HG02884 (cell line): ENCODE measurements at regions not wholly inside any gene's neighbourhood (a gene's known extent, or its start where the extent isn't known, plus 50 kb on each side); places are given as distances from the start of the nearest gene placed in this dataset.
"Not testable (repeated sequence)": the region's sequence is repeated elsewhere in the genome, so short reads cannot be mapped to it uniquely, and the experiment has no call there.

Experiments
- ATAC-seq: cut with Tn5 transposase; IDR thresholded peaks from one replicate; pipeline ENCODE4 v1.9.1; 2021; ENCODE audit warnings: mild to moderate bottlenecking, moderate library complexity; ENCODE audit not compliant: unreplicated experiment

- no peak for ATAC-seq
Observed at GRCh38 chr7:9680713-9681112, 1247.3 kb downstream of the NXPH1 start.

- no peak for ATAC-seq
Observed at GRCh38 chr7:9681284-9681683, 1247.9 kb downstream of the NXPH1 start.

- no peak for ATAC-seq
Observed at GRCh38 chr7:9691286-9691685, 1257.9 kb downstream of the NXPH1 start.

GRCh38 chr7:9698375-9698774 lies 1265.0 kb downstream of the NXPH1 start:
- ATAC-seq, result no peak

DNA sequence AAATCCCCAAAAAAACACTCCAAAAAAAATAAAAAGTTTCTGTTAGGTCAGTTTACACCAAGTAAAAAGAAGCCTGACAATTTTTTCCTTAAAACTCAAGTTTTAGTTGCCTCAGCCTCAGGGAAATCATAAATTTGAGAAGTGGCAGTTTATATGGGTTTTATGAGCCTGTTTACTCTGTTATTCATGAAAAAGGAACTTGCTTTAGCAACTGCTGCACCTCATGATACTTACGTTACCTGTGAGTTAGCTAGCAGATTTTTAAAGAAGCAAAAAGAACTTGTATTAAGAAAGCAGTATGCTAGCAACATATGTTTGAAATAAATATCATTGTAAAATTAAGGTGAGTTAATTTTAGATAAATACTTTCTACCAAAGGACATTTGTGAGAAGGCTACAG lies 1264.5 kb upstream of the PHF14 start:
- no peak for ATAC-seq

- no peak for ATAC-seq
Observed at GRCh38 chr7:9711259-9711918, 1262.3 kb upstream of the PHF14 start.

GRCh38 chr7:9718071-9718661 lies 1255.5 kb upstream of the PHF14 start:
- no peak for ATAC-seq

GRCh38 chr7:9719303-9719702 lies 1254.4 kb upstream of the PHF14 start:
- ATAC-seq, result no peak

GRCh38 chr7:9719721-9720120 lies 1254.0 kb upstream of the PHF14 start:
- no peak for ATAC-seq

- ATAC-seq, result not testable (repeated sequence)
Observed at GRCh38 chr7:9725940-9726663, 1247.6 kb upstream of the PHF14 start.

- ATAC-seq, result not testable (repeated sequence)
Observed at GRCh38 chr7:9726811-9727210, 1246.9 kb upstream of the PHF14 start.

- ATAC-seq, result not testable (repeated sequence)
Observed at GRCh38 chr7:9727467-9727869, 1246.2 kb upstream of the PHF14 start.

DNA sequence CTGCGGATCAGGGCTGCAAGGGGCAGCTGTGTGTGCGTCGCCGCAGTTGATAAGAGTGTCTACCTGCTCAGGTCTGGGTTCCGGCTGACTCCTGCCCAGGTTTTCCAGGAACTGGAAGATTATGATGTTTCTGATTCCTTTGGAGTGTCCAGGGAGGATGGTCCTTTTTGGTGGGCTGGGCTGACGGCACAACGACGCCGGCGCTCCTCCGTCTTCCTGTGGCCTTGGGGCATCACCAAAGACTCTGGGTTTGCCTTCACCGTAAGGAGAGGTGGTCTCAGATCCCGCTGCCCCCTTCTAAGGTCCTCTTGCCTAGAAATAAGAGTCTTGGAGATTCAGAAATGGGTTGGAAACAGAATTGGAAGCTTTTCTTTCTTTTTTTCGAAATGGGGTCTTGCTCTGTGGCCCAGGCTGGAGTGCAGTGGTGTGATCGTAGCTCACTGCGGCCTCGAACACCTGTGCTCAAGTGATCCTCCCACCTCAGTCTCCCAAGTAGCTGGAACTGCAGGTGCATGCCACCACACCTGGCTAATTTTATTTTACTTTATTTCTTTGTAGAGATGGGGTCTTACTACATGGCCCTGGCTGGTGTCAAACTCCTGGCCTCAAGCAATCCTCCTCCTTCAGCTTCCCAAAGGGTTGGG lies 1245.5 kb upstream of the PHF14 start:
- not testable (repeated sequence) for ATAC-seq

DNA sequence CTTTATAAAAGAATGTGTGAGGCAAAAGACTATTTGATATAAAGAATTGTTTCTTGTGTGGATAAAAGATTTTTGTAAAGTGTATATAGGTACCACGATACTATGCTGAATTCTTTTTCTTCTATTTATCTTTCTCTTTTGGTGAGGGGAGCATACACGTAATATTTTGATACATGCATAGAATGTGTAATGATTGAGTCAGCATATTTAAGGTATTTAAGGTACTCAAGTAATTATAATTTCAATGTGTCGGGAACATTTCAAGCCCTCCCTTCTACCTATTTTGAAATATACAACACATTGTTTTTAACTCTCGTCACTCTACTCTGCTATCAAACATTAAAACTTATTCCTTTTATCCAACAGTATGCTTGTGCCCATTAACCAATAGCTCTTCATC lies 1221.6 kb upstream of the PHF14 start:
- no peak for ATAC-seq

GRCh38 chr7:9761224-9761623 lies 1212.4 kb upstream of the PHF14 start:
- no peak for ATAC-seq

- ATAC-seq, result no peak
Observed at GRCh38 chr7:9776900-9777299, 1196.8 kb upstream of the PHF14 start.

- ATAC-seq, result no peak
Observed at GRCh38 chr7:9778367-9778766, 1195.3 kb upstream of the PHF14 start.

DNA sequence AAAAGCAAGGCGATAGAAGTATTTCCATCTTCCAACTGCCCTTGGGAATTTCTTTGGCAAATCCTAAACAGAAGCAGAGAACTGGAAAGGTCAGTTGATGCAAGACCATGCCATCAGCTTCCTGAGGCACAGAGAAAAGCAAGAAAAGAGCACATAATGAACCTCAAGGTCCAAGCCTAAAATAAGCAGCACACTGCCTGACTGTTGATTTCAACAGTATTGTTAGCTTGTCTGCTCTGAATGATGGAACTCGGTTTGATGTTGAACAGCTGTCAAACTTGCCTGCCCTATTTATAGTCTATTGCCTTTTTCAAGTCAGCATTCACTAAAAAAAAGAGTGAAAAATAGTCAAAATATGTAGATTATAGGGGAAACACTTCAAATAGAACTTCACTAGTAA lies 1192.0 kb upstream of the PHF14 start:
- ATAC-seq, result no peak

- no peak for ATAC-seq
Observed at GRCh38 chr7:9782275-9782674, 1191.4 kb upstream of the PHF14 start.

GRCh38 chr7:9785211-9785610 lies 1188.5 kb upstream of the PHF14 start:
- ATAC-seq, result no peak

GRCh38 chr7:9796241-9796640 lies 1177.4 kb upstream of the PHF14 start:
- no peak for ATAC-seq
